ENCODE measurements at regions not wholly inside any gene's neighbourhood (a gene's known extent, or its start where the extent isn't known, plus 50 kb on each side); places are given as distances from the start of the nearest gene placed in this dataset.

DNA sequence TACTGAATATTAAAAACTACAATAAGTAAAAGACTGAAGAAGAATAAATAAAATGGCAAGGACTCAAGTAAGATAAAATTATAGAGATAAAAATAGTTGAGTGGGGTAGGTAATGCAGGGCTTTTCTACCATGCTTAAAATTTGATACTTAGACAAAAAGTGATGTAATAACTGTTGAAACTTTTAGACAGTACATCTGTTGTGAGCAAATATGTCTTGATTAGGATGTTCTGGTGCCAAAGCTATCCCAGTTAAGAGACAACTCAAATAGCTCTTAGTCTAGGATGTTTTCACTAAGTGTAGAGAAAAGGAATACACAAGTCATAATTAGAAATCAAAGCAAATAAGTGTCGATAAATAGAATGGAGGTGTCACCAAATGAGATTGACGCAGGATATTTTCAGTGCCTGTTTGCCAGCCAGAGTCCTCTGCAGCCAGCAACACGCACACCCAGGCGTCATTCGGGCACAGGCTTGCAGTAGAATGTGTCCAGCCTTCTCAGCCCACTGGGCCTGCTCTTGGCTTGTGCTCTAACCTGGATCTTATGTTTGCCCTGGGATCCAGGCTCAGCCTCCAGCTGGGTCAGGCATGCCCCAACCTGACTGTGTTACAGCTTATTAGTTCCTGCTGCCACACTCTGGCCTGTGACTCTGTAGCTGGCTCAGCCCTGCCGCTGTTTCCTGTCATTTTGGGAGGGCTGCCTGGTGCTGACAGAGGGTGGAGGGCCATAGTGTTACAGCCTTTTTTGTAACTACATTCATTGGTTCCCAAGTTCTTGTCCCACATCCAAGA lies 766.2 kb downstream of the PCDH17 start:
- H3K27ac ChIP-seq, result no peak overlapping the region
- TF ChIP-seq, protein P1, sequence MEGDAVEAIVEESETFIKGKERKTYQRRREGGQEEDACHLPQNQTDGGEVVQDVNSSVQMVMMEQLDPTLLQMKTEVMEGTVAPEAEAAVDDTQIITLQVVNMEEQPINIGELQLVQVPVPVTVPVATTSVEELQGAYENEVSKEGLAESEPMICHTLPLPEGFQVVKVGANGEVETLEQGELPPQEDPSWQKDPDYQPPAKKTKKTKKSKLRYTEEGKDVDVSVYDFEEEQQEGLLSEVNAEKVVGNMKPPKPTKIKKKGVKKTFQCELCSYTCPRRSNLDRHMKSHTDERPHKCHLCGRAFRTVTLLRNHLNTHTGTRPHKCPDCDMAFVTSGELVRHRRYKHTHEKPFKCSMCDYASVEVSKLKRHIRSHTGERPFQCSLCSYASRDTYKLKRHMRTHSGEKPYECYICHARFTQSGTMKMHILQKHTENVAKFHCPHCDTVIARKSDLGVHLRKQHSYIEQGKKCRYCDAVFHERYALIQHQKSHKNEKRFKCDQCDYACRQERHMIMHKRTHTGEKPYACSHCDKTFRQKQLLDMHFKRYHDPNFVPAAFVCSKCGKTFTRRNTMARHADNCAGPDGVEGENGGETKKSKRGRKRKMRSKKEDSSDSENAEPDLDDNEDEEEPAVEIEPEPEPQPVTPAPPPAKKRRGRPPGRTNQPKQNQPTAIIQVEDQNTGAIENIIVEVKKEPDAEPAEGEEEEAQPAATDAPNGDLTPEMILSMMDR (IDR thresholded peaks at IDR 0.05), result no peak
- no peak for DNase-seq (ENCODE audit: low spot score)
- H3K4me3 ChIP-seq, result no peak overlapping the region

DNA sequence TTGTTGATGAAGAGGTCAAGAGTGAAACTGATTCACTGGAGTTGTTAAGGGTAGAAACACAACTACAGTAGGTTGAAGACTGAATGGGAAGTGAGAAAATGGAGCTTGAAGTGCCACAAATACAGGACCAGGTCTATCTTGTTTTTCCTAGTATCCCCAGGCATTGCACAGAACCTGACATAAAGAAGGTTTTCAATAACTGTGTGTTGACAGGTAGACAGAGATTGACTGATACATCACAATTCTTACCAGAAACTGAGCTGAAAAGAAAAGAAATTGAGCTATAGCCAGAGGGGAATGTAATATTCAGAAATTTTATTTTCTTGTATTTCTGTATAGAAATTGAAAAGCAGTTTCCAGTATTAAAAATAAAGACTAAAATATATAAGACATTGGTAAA lies 767.7 kb downstream of the PCDH17 start:
- TF ChIP-seq, protein P1 (IDR thresholded peaks at IDR 0.05), result no peak
- DNase-seq (ENCODE audit: low spot score), result no peak
- Histone ChIP-seq H3K27ac (no peak overlapping the region), H3K4me3 (no peak overlapping the region)

DNA sequence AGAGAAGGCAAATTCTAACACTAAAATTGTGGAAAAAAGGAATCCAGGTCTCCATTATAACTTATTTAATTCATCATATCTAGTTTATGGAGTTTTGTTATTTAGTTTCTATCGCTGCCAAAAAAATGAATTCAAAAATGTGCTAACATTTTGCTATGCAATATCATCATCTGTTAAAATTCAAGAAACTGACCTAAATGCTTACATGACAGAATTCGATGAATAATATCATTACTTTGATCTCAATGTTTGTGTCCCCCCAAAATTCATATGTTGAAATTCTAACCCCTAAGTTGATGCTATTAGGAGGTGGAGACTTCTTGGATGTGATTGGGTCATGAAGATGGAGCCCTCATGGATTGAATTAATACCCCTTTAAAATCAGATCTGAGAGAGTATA lies 775.0 kb downstream of the PCDH17 start:
- DNase-seq (ENCODE audit: low spot score), result no peak
- TF ChIP-seq, protein P1 (IDR thresholded peaks at IDR 0.05), result no peak
- H3K27ac ChIP-seq, result no peak overlapping the region
- no peak overlapping the region for H3K4me3 ChIP-seq

DNA sequence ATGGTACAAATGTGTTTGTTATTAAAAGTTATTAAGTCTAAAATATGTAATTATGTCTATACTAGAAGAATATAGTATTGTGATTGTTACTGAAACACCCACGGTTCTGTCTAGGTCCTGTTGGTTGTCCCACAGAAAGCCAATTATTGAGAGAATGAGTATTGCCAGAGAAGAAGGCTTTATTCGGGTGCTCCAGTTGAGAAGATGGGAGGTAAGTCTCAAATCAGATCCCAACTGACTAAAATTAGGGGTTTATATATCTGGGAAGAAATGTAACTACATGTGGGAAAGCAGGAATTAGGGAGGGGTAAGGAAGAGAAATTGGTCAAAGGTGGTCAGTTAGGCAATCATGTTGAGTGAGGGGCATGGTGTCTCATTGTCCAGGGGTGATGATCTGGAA lies 798.4 kb downstream of the PCDH17 start:
- H3K27ac ChIP-seq, result no peak overlapping the region

DNA sequence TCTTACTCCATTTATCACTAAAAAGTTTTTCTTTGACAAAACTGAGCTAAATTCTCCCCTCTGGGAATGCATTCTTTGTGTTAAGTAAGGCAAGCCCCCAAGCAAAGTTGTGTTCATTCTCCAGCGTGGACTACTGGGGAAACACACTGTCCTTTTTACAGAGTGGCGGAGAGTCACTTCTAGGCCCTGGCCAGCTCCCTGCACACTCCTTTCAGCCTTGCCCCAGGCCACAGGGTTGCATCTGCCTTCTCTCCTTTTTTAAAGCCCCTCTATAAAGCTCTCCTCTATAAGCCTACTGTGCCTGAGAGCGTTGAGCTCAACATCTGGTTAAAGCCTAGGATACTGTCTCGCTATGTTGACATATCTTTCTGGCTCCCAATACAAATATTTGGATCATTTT lies 803.4 kb downstream of the PCDH17 start:
- no peak overlapping the region for H3K27ac ChIP-seq
- no peak for DNase-seq (ENCODE audit: low spot score)
- TF ChIP-seq, protein P1 (IDR thresholded peaks at IDR 0.05), result no peak
- no peak overlapping the region for H3K4me3 ChIP-seq

More for the DNA sequence above, 798.4 kb downstream of the PCDH17 start:
- TF ChIP-seq, protein P1 (IDR thresholded peaks at IDR 0.05), result no peak
- H3K4me3 ChIP-seq, result no peak overlapping the region
- no peak for DNase-seq (ENCODE audit: low spot score)

DNA sequence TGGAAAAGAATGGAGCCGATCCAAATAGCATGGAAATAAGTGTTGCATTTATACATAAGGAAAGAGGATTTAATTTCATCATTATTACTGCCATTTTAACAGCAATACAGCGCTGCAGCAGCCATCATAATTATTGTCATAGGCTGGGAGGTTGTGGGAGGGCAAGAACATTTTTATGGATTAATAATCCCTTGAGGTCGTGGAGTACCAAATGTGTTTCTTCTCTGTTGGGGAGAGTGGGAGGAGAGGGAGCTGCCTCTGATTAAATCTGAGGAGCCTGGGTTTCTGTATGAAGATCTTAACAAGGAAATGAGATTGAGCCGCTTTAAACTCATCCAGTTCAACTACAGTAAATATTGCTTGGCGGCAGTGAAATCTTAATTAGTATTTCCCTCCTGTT lies 805.9 kb downstream of the PCDH17 start:
- TF ChIP-seq, protein P1 (IDR thresholded peaks at IDR 0.05), result no peak
- no peak overlapping the region for H3K27ac ChIP-seq
- H3K4me3 ChIP-seq, result no peak overlapping the region
- no peak for DNase-seq (ENCODE audit: low spot score)

DNA sequence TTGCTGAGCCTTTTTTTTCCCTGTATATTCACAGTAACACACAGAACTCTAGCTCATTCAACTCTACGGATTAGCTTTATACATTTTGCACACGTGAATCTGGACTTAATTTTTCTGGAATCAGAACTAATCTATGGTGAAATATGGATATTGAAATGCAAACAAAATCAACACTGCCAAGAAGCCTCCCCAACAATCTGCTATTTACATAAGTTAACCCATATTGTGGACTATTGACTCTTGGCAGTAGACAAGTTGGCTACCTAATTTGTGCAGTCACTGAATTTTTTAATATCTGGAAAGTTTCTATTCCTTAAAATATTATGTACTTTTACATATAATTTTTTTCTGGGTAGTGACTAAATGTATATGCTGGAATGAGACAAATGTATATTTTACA lies 815.4 kb downstream of the PCDH17 start:
- TF ChIP-seq, protein P1 (IDR thresholded peaks at IDR 0.05), result no peak
- no peak for DNase-seq (ENCODE audit: low spot score)
- Histone ChIP-seq H3K27ac (no peak overlapping the region), H3K4me3 (no peak overlapping the region)
